K562 (cell line): ENCODE measurements at regions not wholly inside any gene's neighbourhood (a gene's known extent, or its start where the extent isn't known, plus 50 kb on each side); places are given as distances from the start of the nearest gene placed in this dataset.

ENCODE experiments used
- ATAC-seq: fragments of 200-7000 bp; cut with Tn5 transposase; 3 replicates; pipeline ENCODE4 v1.9.1; 2020; ENCODE audit warnings: moderate library complexity
- BruUV-seq: library from RNA; stranded (reverse); fragments of 400-500 nt; replicated peaks from 2 replicates; lab custom pipeline; 2021; lab: Mats Ljungman, UMichigan
- CTCF ChIA-PET: fragments of 300-600 bp; formaldehyde crosslinking; extraction: SDS; loops from one replicate; lab custom pipeline; 2021; ENCODE audit warnings: low intra/inter-chr PET ratio; lab: Yijun Ruan, JAX
- POLR2A ChIA-PET: fragments of 300-600, 350-650 bp; sonication (Branson Sonifier 250); formaldehyde crosslinking; extraction: SDS; loops from one replicate; lab custom pipeline; 2021; ENCODE audit warnings: antibody characterized with exemption, inconsistent platforms; lab: Yijun Ruan, JAX
- DNase-seq, 4 experiments: peaks; one replicate each; pipeline versions ENCODE4 v3.0.0 to v3.0.0-alpha.2; 2011 to 2018; ENCODE audit warnings: low spot score in 3 of 4, mixed read lengths in 3 of 4; ENCODE audit errors: extremely low read depth in 1 of 4
- FAIRE-seq: peaks from 2 replicates; lab custom pipeline; 2011; peaks lifted over from hg19 to GRCh38; lab: Jason Lieb, UNC
- H2AFZ ChIP-seq: 2 replicates; pipeline ENCODE4 v1.6.0; 2011; ENCODE audit warnings: low read depth, low read length, control low read depth, inconsistent platforms
- H3K27ac ChIP-seq: fragments of 200-600 bp; 3 replicates; pipeline ENCODE4 v1.8.0; 2011; ENCODE audit warnings: low read depth, mild to moderate bottlenecking, control low read depth, inconsistent platforms, low read length, moderate library complexity, mixed read lengths; ENCODE audit errors: extremely low read depth
- H3K27me3 ChIP-seq, 2 experiments: fragments of 300-600 bp in 1 of 2; 2 replicates in 1 of 2; 3 replicates in 1 of 2; pipeline versions ENCODE4 v1.6.0 to v1.8.0; 2011; ENCODE audit warnings: inconsistent platforms in 2 of 2, low read length in 2 of 2, mild to moderate bottlenecking in 1 of 2, mixed read lengths in 1 of 2, moderate library complexity in 1 of 2; ENCODE audit not compliant: control insufficient read depth in 2 of 2, insufficient read depth in 2 of 2
- H3K36me3 ChIP-seq: fragments of 300-600 bp; 3 replicates; pipeline ENCODE4 v1.8.0; 2011; ENCODE audit warnings: mild to moderate bottlenecking, low read length, inconsistent platforms; ENCODE audit not compliant: control insufficient read depth, insufficient read depth
- H3K4me1 ChIP-seq, 2 experiments: fragments of 200-600 bp in 1 of 2; replicated peaks in 1 of 2; 2 replicates in 1 of 2; 3 replicates in 1 of 2; pipeline versions ENCODE4 v1.5.1 to v1.8.0; 2011; ENCODE audit warnings: inconsistent platforms in 2 of 2, low read length in 2 of 2, mild to moderate bottlenecking in 1 of 2, mixed read lengths in 1 of 2, moderate library complexity in 1 of 2; ENCODE audit not compliant: control insufficient read depth in 2 of 2, insufficient read depth in 2 of 2
- H3K4me2 ChIP-seq: 2 replicates; pipeline ENCODE4 v1.6.1; 2011; ENCODE audit warnings: low read length, control low read depth, inconsistent platforms, mixed read lengths; ENCODE audit not compliant: insufficient read depth
- H3K4me3 ChIP-seq: fragments of 200-600 bp; sonication (generic), shearing (Covaris generic); 2 replicates; pipeline ENCODE4 v1.5.1; 2016; ENCODE audit warnings: control low read depth, inconsistent platforms
- H3K79me2 ChIP-seq: fragments of 200-600 bp; 3 replicates; pipeline ENCODE4 v1.8.0; 2011; ENCODE audit warnings: low read length, inconsistent platforms; ENCODE audit not compliant: control insufficient read depth, insufficient read depth
- H3K9ac ChIP-seq, 2 experiments: 2 replicates each; pipeline versions ENCODE4 v1.6.0 to v1.6.1; 2011; ENCODE audit warnings: low read depth in 2 of 2, low read length in 2 of 2, control low read depth in 1 of 2, inconsistent platforms in 1 of 2, mild to moderate bottlenecking in 1 of 2, mixed read lengths in 1 of 2; ENCODE audit not compliant: insufficient read depth in 1 of 2
- H3K9me1 ChIP-seq: one replicate; pipeline ENCODE4 v1.6.0; 2011; ENCODE audit warnings: inconsistent platforms, mild to moderate bottlenecking, low read length, moderate library complexity; ENCODE audit not compliant: control insufficient read depth, insufficient read depth
- H3K9me3 ChIP-seq: replicated peaks from 2 replicates; pipeline ENCODE4 v1.5.1; 2011; ENCODE audit warnings: low read depth, low read length, inconsistent platforms; ENCODE audit not compliant: control insufficient read depth, insufficient read depth
- H4K20me1 ChIP-seq: replicated peaks from 2 replicates; pipeline ENCODE4 v1.6.1; 2011; ENCODE audit warnings: low read length, inconsistent platforms, mixed read lengths; ENCODE audit not compliant: control insufficient read depth, insufficient read depth
- FOS ChIP-seq: IDR thresholded peaks from 3 replicates; pipeline ENCODE4 v1.6.1; 2011; ENCODE audit not compliant: insufficient read length; ENCODE audit errors: extremely low read depth
- GTF2A2 ChIP-seq: IDR thresholded peaks from 2 replicates; pipeline ENCODE4 v1.6.1; 2016; ENCODE audit warnings: mild to moderate bottlenecking, missing genetic modification characterization, missing compliant biosample characterization
- JUN ChIP-seq, 2 experiments: sonication (generic) in 1 of 2; formaldehyde crosslinking in 1 of 2; IDR thresholded peaks; 2 replicates each; pipeline versions ENCODE4 v1.6.1 to v1.8.0; 2012 to 2022; ENCODE audit warnings: borderline replicate concordance in 2 of 2, mild to moderate bottlenecking in 2 of 2, improper control_type of control experiment in 1 of 2, low read depth in 1 of 2, low read length in 1 of 2, missing genetic modification reagents in 1 of 2
- MAFG ChIP-seq: fragments of 450-650 bp; conservative IDR thresholded peaks from 2 replicates; pipeline ENCODE4 v1.6.1; 2016; ENCODE audit warnings: missing genetic modification characterization, missing compliant biosample characterization
- RFX7 ChIP-seq: fragments of 250-450 bp; sonication (Bioruptor Pico); IDR thresholded peaks from 2 replicates; pipeline ENCODE4 v1.5.1; 2021; ENCODE audit warnings: mild to moderate bottlenecking
- STAG1 ChIP-seq: sonication (generic); formaldehyde crosslinking; IDR thresholded peaks from 2 replicates; pipeline ENCODE4 v1.5.0; 2020; ENCODE audit warnings: missing genetic modification reagents, borderline replicate concordance
- ZNF140 ChIP-seq: fragments of 250-450 bp; sonication (Bioruptor Pico); IDR thresholded peaks from 2 replicates; pipeline ENCODE4 v1.8.0; 2021; ENCODE audit warnings: moderate library complexity, mild to moderate bottlenecking, inconsistent platforms
- WGBS: fragments of 100-300 bp; shearing (Covaris generic); methylation state at CpG from one replicate; pipeline ENCODE4 v1.1.6; 2016; ENCODE audit warnings: low coverage, mixed read lengths; ENCODE audit not compliant: insufficient coverage; ENCODE audit errors: missing lambda C conversion rate; 5-methylcytosine and 5-hydroxymethylcytosine counted together
- in situ Hi-C: fragments of 300-500 bp; cut with MboI; formaldehyde crosslinking; loops from 4 replicates; pipeline ENCODE4 v1.15.0; 2018; ENCODE audit warnings: inconsistent platforms, mixed read lengths
- intact Hi-C: fragments of 100-400 bp; cut with micrococcal nuclease; formaldehyde crosslinking; loops from 2 replicates; pipeline ENCODE4 v1.14.2; 2022
- TF ChIP-seq, protein P1 (sequence below): fragments of 250-450 bp; sonication (Bioruptor Pico); IDR thresholded peaks from 2 replicates; pipeline ENCODE4 v1.5.0; 2020; ENCODE audit warnings: mild to moderate bottlenecking
- TF ChIP-seq, protein P2 (sequence below): sonication (generic); formaldehyde crosslinking; IDR thresholded peaks from 2 replicates; pipeline ENCODE4 v1.8.0; 2023; ENCODE audit warnings: mild to moderate bottlenecking, missing genetic modification reagents
- TF ChIP-seq, protein P3 (sequence below): fragments of 450-650 bp; IDR thresholded peaks from 2 replicates; pipeline ENCODE4 v1.6.1; 2017; ENCODE audit warnings: antibody characterized with exemption

DNA sequence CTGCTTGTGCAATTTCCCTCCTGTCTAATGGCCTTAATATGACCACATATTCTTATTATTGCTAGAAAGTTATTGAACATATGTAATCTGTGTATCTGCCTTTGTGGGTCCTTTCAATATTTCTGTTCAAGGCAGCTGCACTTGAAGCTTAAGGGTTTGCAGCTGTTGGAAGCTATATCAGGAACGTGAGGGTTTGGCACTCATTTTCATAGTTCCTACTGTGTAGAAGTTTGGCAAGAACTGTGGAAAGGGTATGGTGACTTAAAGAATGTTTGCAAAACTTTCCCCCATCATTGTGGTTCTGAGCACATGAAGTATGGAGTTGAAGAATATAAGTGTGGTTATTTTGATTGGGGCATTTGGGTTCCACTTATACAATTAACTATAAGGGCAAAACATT is 144.7 kb upstream of the SEMA3A start:
- ChIA-PET CTCF (no interaction called here), POLR2A (no interaction called here)
- FAIRE-seq, result no peak
- TF ChIP-seq RFX7 (CRISPR knock-in tag), result no peak
- TF ChIP-seq STAG1 (CRISPR knock-in tag), result no peak
- no peak for TF ChIP-seq FOS
- TF ChIP-seq, protein P1, sequence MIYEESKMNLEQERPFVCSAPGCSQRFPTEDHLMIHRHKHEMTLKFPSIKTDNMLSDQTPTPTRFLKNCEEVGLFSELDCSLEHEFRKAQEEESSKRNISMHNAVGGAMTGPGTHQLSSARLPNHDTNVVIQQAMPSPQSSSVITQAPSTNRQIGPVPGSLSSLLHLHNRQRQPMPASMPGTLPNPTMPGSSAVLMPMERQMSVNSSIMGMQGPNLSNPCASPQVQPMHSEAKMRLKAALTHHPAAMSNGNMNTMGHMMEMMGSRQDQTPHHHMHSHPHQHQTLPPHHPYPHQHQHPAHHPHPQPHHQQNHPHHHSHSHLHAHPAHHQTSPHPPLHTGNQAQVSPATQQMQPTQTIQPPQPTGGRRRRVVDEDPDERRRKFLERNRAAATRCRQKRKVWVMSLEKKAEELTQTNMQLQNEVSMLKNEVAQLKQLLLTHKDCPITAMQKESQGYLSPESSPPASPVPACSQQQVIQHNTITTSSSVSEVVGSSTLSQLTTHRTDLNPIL (CRISPR knock-in tag), result no peak
- no peak for TF ChIP-seq GTF2A2 (tag)
- TF ChIP-seq, protein P2, sequence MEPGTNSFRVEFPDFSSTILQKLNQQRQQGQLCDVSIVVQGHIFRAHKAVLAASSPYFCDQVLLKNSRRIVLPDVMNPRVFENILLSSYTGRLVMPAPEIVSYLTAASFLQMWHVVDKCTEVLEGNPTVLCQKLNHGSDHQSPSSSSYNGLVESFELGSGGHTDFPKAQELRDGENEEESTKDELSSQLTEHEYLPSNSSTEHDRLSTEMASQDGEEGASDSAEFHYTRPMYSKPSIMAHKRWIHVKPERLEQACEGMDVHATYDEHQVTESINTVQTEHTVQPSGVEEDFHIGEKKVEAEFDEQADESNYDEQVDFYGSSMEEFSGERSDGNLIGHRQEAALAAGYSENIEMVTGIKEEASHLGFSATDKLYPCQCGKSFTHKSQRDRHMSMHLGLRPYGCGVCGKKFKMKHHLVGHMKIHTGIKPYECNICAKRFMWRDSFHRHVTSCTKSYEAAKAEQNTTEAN (CRISPR knock-in tag), result no peak
- TF ChIP-seq, protein P3, sequence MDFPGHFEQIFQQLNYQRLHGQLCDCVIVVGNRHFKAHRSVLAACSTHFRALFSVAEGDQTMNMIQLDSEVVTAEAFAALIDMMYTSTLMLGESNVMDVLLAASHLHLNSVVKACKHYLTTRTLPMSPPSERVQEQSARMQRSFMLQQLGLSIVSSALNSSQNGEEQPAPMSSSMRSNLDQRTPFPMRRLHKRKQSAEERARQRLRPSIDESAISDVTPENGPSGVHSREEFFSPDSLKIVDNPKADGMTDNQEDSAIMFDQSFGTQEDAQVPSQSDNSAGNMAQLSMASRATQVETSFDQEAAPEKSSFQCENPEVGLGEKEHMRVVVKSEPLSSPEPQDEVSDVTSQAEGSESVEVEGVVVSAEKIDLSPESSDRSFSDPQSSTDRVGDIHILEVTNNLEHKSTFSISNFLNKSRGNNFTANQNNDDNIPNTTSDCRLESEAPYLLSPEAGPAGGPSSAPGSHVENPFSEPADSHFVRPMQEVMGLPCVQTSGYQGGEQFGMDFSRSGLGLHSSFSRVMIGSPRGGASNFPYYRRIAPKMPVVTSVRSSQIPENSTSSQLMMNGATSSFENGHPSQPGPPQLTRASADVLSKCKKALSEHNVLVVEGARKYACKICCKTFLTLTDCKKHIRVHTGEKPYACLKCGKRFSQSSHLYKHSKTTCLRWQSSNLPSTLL, result no peak
- no peak for TF ChIP-seq JUN (IDR thresholded peaks at IDR 0.05; ENCODE audit: borderline replicate concordance, low read depth, low read length)
- no peak for TF ChIP-seq JUN (CRISPR knock-in tag; IDR thresholded peaks at IDR 0.05; ENCODE audit: borderline replicate concordance)
- no peak for TF ChIP-seq ZNF140
- no peak for TF ChIP-seq MAFG (tag)

More for the DNA sequence above, 144.7 kb upstream of the SEMA3A start:
- Histone ChIP-seq H3K27ac (no peak overlapping the region), H3K36me3 (no peaks in the 10 kb centered on the region), H3K4me2 (no peak overlapping the region), H3K9me3 (no peaks in the 10 kb centered on the region), H3K27me3 (no peaks in the 10 kb centered on the region), H3K9me1 (no peaks in the 10 kb centered on the region), H3K9ac (no peak overlapping the region), H3K4me3 (no peak overlapping the region), H4K20me1 (no peaks in the 10 kb centered on the region), H3K4me1 (no peaks in the 10 kb centered on the region), H3K79me2 (no peaks in the 10 kb centered on the region), H2AFZ (no peak overlapping the region)
- in situ Hi-C loops, result no loop called here
- DNase-seq (no peak), ATAC-seq (no peak)
- intact Hi-C loops, result no loop called here
- WGBS, result 5% methylated on average over 1 of the region's 1 CpG
- BruUV-seq, result no TSS peak
